ENCODE measurements at regions not wholly inside any gene's neighbourhood (a gene's known extent, or its start where the extent isn't known, plus 50 kb on each side); places are given as distances from the start of the nearest gene placed in this dataset.

GRCh38 chr2:167616997-167617396 lies 630.4 kb downstream of the STK39 start:
- no peak overlapping the region for H3K4me3 Mint-ChIP-seq
- no peaks in the 10 kb centered on the region for H3K27me3 ChIP-seq (ENCODE audit: control insufficient read depth in 2 of 2, insufficient read depth in 2 of 2, low read length in 2 of 2)
- no peaks in the 10 kb centered on the region for H3K4me1 Mint-ChIP-seq
- H3K79me2 ChIP-seq (ENCODE audit: insufficient read depth, low read length) = no peaks in the 10 kb centered on the region
- H3K27me3 Mint-ChIP-seq (ENCODE audit: low read depth in 3 of 3) = no peaks in the 10 kb centered on the region
- H3K36me3 ChIP-seq (replicated peaks in 1 of 2; ENCODE audit: control insufficient read depth in 1 of 2, insufficient read depth in 2 of 2, low read length in 2 of 2) = no peaks in the 10 kb centered on the region
- DNase-seq = no peak
- H3K36me3 Mint-ChIP-seq = no peaks in the 10 kb centered on the region
- no peaks in the 10 kb centered on the region for H3K4me1 ChIP-seq (ENCODE audit: control insufficient read depth in 1 of 2, insufficient read depth in 2 of 2, low read length in 2 of 2)
- no peaks in the 10 kb centered on the region for H3K9me3 ChIP-seq (replicated peaks in 1 of 2; ENCODE audit: control insufficient read depth in 1 of 2, insufficient read depth in 1 of 2, low read length in 2 of 2)
- H3K9me3 Mint-ChIP-seq = peaks cover 0 to 7% (median 6%) of the 10 kb centered on the region in 7 donors
- no peak overlapping the region for H3K27ac Mint-ChIP-seq
- no peak overlapping the region for H3K9ac ChIP-seq (ENCODE audit: insufficient read depth, low read length, poor library complexity, severe bottlenecking)
- no peak overlapping the region for H3K4me3 ChIP-seq (replicated peaks in 1 of 3; ENCODE audit: low read depth in 2 of 3, low read length in 3 of 3)
- no peak for TF ChIP-seq CTCF (IDR thresholded peaks at IDR 0.05)
- intact Hi-C loops (cut with micrococcal nuclease) = no loop called here
- no peaks in the 10 kb centered on the region for H4K20me1 ChIP-seq (ENCODE audit: insufficient read depth, low read length)
- no peak overlapping the region for H2AFZ ChIP-seq (ENCODE audit: insufficient read depth, low read depth, low read length, poor library complexity, severe bottlenecking)
- no peak overlapping the region for H3K4me2 ChIP-seq (replicated peaks; ENCODE audit: extremely low read depth, low read length, poor library complexity, severe bottlenecking)
- no peak overlapping the region for H3K27ac ChIP-seq (ENCODE audit: low read depth in 1 of 2, low read length in 2 of 2)

GRCh38 chr2:167613471-167613870 lies 633.9 kb downstream of the STK39 start:
- Mint-ChIP-seq H3K27ac (no peak overlapping the region), H3K36me3 (no peaks in the 10 kb centered on the region), H3K4me3 (no peak overlapping the region), H3K9me3 (no peaks in the 10 kb centered on the region), H3K4me1 (no peaks in the 10 kb centered on the region), H3K27me3 (ENCODE audit: low read depth in 3 of 3) (no peaks in the 10 kb centered on the region)
- H4K20me1 ChIP-seq (ENCODE audit: insufficient read depth, low read length) = no peaks in the 10 kb centered on the region
- intact Hi-C loops (cut with micrococcal nuclease) = no loop called here
- H3K79me2 ChIP-seq (ENCODE audit: insufficient read depth, low read length) = no peaks in the 10 kb centered on the region
- H3K9ac ChIP-seq (ENCODE audit: insufficient read depth, low read length, poor library complexity, severe bottlenecking) = no peak overlapping the region
- no peak for DNase-seq
- H3K4me1 ChIP-seq (ENCODE audit: control insufficient read depth in 1 of 2, insufficient read depth in 2 of 2, low read length in 2 of 2) = no peaks in the 10 kb centered on the region
- H3K4me2 ChIP-seq (replicated peaks; ENCODE audit: extremely low read depth, low read length, poor library complexity, severe bottlenecking) = no peak overlapping the region
- H2AFZ ChIP-seq (ENCODE audit: insufficient read depth, low read depth, low read length, poor library complexity, severe bottlenecking) = no peak overlapping the region
- no peak overlapping the region for H3K27ac ChIP-seq (ENCODE audit: low read depth in 1 of 2, low read length in 2 of 2)
- H3K36me3 ChIP-seq (replicated peaks in 1 of 2; ENCODE audit: control insufficient read depth in 1 of 2, insufficient read depth in 2 of 2, low read length in 2 of 2) = no peaks in the 10 kb centered on the region
- H3K27me3 ChIP-seq (ENCODE audit: control insufficient read depth in 2 of 2, insufficient read depth in 2 of 2, low read length in 2 of 2) = no peaks in the 10 kb centered on the region
- WGBS (ENCODE audit: insufficient coverage) = no CpG with 5 or more reads among the region's 1 CpG
- H3K9me3 ChIP-seq (replicated peaks in 1 of 2; ENCODE audit: control insufficient read depth in 1 of 2, insufficient read depth in 1 of 2, low read length in 2 of 2) = no peaks in the 10 kb centered on the region
- no peak for TF ChIP-seq CTCF (IDR thresholded peaks at IDR 0.05)
- no peak overlapping the region for H3K4me3 ChIP-seq (replicated peaks in 1 of 3; ENCODE audit: low read depth in 2 of 3, low read length in 3 of 3)

Data from CD14-positive monocyte (primary cell).